Progenitor cell of endocrine pancreas (in vitro differentiated cells): ENCODE measurements at regions not wholly inside any gene's neighbourhood (a gene's known extent, or its start where the extent isn't known, plus 50 kb on each side); places are given as distances from the start of the nearest gene placed in this dataset.

Source experiments
- DNase-seq: peaks from one replicate; pipeline ENCODE4 v3.0.0; 2021; ENCODE audit warnings: low spot score; ENCODE audit not compliant: unreplicated experiment
- H3K27ac Mint-ChIP-seq: 2 replicates; pipeline ENCODE4 v1.8.0; 2021; ENCODE audit warnings: mild to moderate bottlenecking, moderate library complexity, mixed read lengths
- H3K27me3 Mint-ChIP-seq: 2 replicates; pipeline ENCODE4 v1.8.0; 2021; ENCODE audit warnings: mixed read lengths
- H3K36me3 Mint-ChIP-seq: 2 replicates; pipeline ENCODE4 v1.8.0; 2022; ENCODE audit warnings: mixed read lengths; ENCODE audit not compliant: insufficient read depth
- H3K4me1 Mint-ChIP-seq: 2 replicates; pipeline ENCODE4 v1.8.0; 2021; ENCODE audit warnings: low read depth, mixed read lengths
- H3K4me3 Mint-ChIP-seq: 2 replicates; pipeline ENCODE4 v1.8.0; 2021; ENCODE audit warnings: low read depth, mild to moderate bottlenecking, moderate library complexity, mixed read lengths
- H3K9me3 Mint-ChIP-seq: 2 replicates; pipeline ENCODE4 v1.8.0; 2021; ENCODE audit warnings: low read depth, mixed read lengths
- TF ChIP-seq, protein P1 (sequence below): fragments of 200-600 bp; sonication (generic); IDR thresholded peaks from one replicate; pipeline ENCODE4 v1.5.0; 2021; ENCODE audit warnings: antibody characterized with exemption, mild to moderate bottlenecking; ENCODE audit not compliant: unreplicated experiment

DNA sequence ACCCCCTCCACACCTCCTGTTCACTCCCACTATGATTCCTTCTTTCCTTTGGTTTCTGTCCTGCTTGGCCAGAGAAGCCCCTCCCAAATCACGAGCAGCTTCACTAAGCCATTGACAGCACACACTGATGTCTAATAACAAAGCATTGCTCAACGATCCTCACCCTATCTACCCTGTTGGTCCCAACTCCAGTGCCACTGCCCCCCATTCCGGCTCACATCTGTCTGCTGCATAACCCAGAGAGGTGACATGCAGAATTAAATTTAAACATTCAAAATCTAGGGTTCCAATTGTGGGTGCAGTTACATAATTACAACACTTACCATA is 236.9 kb downstream of the TTLL7 start:
- H3K4me1 Mint-ChIP-seq: peaks cover 49% of the 10 kb centered on the region
- H3K4me3 Mint-ChIP-seq: no peak overlapping the region
- no peak for DNase-seq
- H3K36me3 Mint-ChIP-seq: no peaks in the 10 kb centered on the region
- H3K27me3 Mint-ChIP-seq: no peaks in the 10 kb centered on the region
- peak overlapping the region; percentile 8 for H3K27ac Mint-ChIP-seq
- no peaks in the 10 kb centered on the region for H3K9me3 Mint-ChIP-seq
- TF ChIP-seq, protein P1, sequence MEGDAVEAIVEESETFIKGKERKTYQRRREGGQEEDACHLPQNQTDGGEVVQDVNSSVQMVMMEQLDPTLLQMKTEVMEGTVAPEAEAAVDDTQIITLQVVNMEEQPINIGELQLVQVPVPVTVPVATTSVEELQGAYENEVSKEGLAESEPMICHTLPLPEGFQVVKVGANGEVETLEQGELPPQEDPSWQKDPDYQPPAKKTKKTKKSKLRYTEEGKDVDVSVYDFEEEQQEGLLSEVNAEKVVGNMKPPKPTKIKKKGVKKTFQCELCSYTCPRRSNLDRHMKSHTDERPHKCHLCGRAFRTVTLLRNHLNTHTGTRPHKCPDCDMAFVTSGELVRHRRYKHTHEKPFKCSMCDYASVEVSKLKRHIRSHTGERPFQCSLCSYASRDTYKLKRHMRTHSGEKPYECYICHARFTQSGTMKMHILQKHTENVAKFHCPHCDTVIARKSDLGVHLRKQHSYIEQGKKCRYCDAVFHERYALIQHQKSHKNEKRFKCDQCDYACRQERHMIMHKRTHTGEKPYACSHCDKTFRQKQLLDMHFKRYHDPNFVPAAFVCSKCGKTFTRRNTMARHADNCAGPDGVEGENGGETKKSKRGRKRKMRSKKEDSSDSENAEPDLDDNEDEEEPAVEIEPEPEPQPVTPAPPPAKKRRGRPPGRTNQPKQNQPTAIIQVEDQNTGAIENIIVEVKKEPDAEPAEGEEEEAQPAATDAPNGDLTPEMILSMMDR: no peak

DNA sequence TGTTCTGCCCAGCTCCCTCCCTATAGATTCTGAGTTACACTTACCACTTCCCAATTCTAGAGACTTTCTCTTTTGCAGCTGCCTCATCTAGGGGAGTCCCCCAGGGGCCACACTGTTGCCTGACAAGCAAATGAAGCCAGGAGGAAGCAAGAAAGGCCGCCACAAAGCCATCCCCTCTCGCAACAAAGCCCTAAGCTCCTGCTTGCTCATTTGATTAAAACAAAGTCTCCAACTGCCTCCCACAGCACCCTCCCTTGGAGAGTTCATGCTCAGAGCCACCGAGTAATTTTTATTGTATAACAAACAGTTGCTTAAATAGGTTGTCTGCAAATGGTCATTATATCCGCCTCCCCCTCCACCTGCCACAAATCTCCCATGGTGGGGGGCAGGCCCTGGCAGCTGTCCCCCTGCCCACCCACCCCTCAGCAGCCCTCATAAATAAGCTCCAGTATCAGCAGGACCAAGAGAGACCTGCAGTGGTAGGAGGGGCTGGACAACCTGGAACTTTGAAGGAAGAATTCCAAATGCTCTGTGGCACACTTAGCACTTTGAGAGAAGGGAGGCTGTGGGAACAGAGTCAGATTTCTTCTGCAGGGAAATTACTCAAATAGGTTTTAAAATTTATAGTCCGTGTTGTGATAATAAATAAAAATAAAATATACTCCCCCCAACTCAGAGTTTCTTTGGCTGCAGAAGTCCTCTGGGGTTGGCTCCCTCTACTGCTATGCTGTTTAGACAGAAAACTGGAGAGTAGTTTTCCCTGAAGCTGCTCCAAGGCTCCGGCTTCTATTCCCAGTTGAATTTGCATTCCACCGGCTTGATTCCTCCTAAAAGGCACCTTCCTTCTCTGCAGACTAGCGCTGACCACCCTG is 237.5 kb downstream of the TTLL7 start:
- H3K9me3 Mint-ChIP-seq: no peaks in the 10 kb centered on the region
- H3K27ac Mint-ChIP-seq: peak overlapping the region; percentile 8
- H3K4me3 Mint-ChIP-seq: no peak overlapping the region
- TF ChIP-seq, protein P1: no peak
- no peaks in the 10 kb centered on the region for H3K27me3 Mint-ChIP-seq
- no peaks in the 10 kb centered on the region for H3K36me3 Mint-ChIP-seq
- H3K4me1 Mint-ChIP-seq: peaks cover 46% of the 10 kb centered on the region
- DNase-seq: no peak

DNA sequence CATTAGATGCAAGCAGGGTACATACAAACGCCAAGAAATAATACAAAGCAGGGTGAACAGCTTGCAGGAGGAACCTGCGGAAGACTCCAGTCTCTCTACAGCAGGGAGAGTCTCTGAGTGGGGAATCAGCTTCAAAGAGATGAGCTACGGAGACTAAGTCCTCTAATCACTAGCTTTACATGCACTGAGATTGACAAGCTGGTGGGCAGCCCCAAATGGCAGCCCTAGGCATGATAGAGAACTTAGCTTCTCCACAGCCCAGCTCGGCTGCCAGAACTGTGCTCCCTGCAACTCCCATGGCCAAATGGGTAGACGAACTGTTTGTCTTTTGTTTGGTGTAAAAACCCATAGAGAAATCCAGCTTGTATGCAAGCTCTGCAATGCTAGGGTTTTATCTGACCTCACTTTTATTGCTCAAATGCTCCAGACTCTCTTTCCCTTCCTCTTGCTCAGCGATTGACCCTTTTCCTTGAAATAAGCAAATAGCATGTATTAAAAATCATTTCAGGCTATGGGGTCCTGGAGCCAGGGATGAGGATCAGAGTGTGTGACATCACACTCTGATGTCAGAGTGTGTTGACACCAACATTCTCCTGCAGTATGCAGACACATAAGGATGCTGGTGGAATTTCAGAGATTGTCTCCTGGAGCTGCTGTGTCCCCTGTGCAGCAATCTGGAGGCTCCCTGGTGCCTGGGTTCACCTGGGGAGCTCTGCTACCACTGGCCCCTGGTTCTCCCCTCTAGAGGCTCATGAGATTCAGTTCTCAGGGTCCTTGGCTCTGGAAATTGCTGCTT is 238.5 kb downstream of the TTLL7 start:
- TF ChIP-seq, protein P1: no peak
- Mint-ChIP-seq H3K27ac (no peak overlapping the region), H3K9me3 (no peaks in the 10 kb centered on the region), H3K36me3 (no peaks in the 10 kb centered on the region), H3K4me1 (peaks cover 36% of the 10 kb centered on the region), H3K4me3 (no peak overlapping the region), H3K27me3 (no peaks in the 10 kb centered on the region)
- DNase-seq: no peak

DNA sequence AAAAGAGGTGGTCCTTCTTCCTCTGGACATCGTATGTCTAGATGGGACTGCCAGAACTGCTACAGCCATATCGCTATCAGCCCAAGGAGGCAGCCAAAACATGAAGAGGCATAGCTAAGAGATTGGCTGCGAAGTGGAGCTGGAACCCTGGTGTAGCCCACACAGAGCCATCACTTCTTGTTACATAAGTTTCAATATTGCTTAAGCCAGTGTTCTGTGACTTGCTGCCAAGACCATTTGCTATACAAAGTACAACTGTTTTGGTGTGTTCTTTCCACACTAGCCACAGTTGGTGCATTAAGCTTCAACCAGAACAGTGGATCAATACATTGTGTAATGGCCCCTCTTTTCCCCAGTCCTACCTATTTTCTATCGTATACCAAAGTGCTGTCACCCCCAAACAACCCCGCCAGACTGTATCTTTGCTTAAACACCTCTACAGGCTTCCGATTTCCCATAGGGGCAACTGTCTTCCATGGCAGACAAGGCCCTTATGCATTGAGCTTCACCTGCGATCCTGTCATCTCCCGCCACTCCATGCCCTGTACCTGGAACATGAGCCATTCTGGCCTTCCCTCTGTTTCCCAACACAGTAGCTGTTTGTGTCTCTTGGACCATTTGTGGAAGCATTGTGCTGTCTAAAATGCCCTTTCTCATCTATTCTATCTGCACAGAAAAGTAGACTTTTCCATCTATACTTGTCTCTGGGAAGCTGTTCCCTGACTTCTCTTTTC is 241.8 kb downstream of the TTLL7 start:
- Mint-ChIP-seq H3K27me3 (no peaks in the 10 kb centered on the region), H3K4me3 (no peak overlapping the region), H3K4me1 (peaks cover 17% of the 10 kb centered on the region), H3K9me3 (no peaks in the 10 kb centered on the region), H3K27ac (no peak overlapping the region), H3K36me3 (no peaks in the 10 kb centered on the region)
- DNase-seq: no peak
- TF ChIP-seq, protein P1: no peak

DNA sequence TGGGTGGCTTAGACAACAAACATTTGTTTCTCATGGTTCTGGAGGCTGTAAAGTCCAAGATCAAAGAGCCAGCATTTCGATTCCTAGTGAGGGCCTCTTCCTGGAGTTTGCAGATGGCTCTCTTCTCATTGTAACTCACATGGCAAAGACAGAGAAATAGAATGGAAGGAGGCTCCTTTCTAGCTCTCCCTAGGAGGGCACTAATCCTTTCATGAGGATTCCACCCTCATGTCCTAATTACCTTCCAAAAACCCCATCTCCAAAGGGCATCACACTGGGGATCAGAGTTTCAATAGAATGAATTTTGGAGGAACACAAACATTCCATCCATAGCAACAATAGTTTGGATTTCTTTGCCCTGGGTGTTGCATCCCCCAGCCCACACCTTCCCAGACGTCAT is 247.3 kb downstream of the TTLL7 start:
- H3K36me3 Mint-ChIP-seq: no peaks in the 10 kb centered on the region
- peaks cover 4% of the 10 kb centered on the region for H3K9me3 Mint-ChIP-seq
- peaks cover 19% of the 10 kb centered on the region for H3K4me1 Mint-ChIP-seq
- no peak for DNase-seq
- TF ChIP-seq, protein P1: no peak
- no peaks in the 10 kb centered on the region for H3K27me3 Mint-ChIP-seq
- no peak overlapping the region for H3K27ac Mint-ChIP-seq
- H3K4me3 Mint-ChIP-seq: no peak overlapping the region
